ENCODE measurements at regions not wholly inside any gene's neighbourhood (a gene's known extent, or its start where the extent isn't known, plus 50 kb on each side); places are given as distances from the start of the nearest gene placed in this dataset.

- Histone ChIP-seq H3K27ac (ENCODE audit: low read length) (no peak overlapping the region), H3K36me3 (ENCODE audit: insufficient read depth, low read length) (no peaks in the 10 kb centered on the region), H3K4me2 (ENCODE audit: low read length) (no peak overlapping the region), H3K79me2 (replicated peaks; ENCODE audit: insufficient read depth, low read length) (no peaks in the 10 kb centered on the region), H3K4me3 (ENCODE audit: low read length) (no peak overlapping the region), H2AFZ (ENCODE audit: low read depth, low read length) (no peak overlapping the region), H3K27me3 (ENCODE audit: insufficient read depth, low read depth, low read length) (no peaks in the 10 kb centered on the region), H3K9ac (ENCODE audit: low read length) (no peak overlapping the region), H4K20me1 (ENCODE audit: insufficient read depth) (no peaks in the 10 kb centered on the region), H3K9me3 (ENCODE audit: low read length) (no peaks in the 10 kb centered on the region), H3F3A (ENCODE audit: insufficient read depth, low read length, poor library complexity, severe bottlenecking) (no peaks in the 10 kb centered on the region), H3K9me2 (ENCODE audit: insufficient read depth, low read length) (no peaks in the 10 kb centered on the region)
- TF ChIP-seq, protein P1, sequence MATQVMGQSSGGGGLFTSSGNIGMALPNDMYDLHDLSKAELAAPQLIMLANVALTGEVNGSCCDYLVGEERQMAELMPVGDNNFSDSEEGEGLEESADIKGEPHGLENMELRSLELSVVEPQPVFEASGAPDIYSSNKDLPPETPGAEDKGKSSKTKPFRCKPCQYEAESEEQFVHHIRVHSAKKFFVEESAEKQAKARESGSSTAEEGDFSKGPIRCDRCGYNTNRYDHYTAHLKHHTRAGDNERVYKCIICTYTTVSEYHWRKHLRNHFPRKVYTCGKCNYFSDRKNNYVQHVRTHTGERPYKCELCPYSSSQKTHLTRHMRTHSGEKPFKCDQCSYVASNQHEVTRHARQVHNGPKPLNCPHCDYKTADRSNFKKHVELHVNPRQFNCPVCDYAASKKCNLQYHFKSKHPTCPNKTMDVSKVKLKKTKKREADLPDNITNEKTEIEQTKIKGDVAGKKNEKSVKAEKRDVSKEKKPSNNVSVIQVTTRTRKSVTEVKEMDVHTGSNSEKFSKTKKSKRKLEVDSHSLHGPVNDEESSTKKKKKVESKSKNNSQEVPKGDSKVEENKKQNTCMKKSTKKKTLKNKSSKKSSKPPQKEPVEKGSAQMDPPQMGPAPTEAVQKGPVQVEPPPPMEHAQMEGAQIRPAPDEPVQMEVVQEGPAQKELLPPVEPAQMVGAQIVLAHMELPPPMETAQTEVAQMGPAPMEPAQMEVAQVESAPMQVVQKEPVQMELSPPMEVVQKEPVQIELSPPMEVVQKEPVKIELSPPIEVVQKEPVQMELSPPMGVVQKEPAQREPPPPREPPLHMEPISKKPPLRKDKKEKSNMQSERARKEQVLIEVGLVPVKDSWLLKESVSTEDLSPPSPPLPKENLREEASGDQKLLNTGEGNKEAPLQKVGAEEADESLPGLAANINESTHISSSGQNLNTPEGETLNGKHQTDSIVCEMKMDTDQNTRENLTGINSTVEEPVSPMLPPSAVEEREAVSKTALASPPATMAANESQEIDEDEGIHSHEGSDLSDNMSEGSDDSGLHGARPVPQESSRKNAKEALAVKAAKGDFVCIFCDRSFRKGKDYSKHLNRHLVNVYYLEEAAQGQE (IDR thresholded peaks at IDR 0.05; ENCODE audit: borderline replicate concordance): no peak
- TF ChIP-seq EP300 (conservative IDR thresholded peaks at IDR 0.05; ENCODE audit: poor library complexity, severe bottlenecking): no peak
- no peak for TF ChIP-seq EZH2 (IDR thresholded peaks at IDR 0.05; ENCODE audit: borderline replicate concordance, insufficient read depth, low read length, poor library complexity, severe bottlenecking)
- TF ChIP-seq POLR2AphosphoS5 (IDR thresholded peaks at IDR 0.05): no peak
- TF ChIP-seq, protein P2, sequence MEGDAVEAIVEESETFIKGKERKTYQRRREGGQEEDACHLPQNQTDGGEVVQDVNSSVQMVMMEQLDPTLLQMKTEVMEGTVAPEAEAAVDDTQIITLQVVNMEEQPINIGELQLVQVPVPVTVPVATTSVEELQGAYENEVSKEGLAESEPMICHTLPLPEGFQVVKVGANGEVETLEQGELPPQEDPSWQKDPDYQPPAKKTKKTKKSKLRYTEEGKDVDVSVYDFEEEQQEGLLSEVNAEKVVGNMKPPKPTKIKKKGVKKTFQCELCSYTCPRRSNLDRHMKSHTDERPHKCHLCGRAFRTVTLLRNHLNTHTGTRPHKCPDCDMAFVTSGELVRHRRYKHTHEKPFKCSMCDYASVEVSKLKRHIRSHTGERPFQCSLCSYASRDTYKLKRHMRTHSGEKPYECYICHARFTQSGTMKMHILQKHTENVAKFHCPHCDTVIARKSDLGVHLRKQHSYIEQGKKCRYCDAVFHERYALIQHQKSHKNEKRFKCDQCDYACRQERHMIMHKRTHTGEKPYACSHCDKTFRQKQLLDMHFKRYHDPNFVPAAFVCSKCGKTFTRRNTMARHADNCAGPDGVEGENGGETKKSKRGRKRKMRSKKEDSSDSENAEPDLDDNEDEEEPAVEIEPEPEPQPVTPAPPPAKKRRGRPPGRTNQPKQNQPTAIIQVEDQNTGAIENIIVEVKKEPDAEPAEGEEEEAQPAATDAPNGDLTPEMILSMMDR (IDR thresholded peaks at IDR 0.05; ENCODE audit: poor library complexity, severe bottlenecking): no peak
- TF ChIP-seq MXI1 (conservative IDR thresholded peaks at IDR 0.05; ENCODE audit: poor library complexity, severe bottlenecking): no peak
- no peak for TF ChIP-seq RAD21 (conservative IDR thresholded peaks at IDR 0.05)
- TF ChIP-seq SMC3 (conservative IDR thresholded peaks at IDR 0.05; ENCODE audit: poor library complexity): no peak
- TF ChIP-seq TAF1 (IDR thresholded peaks at IDR 0.05; ENCODE audit: low read depth): no peak
These were observed 75.4 kb upstream of the RCN1 start for GRCh38 chr11:32015427-32015826.

- Histone ChIP-seq H3K9ac (ENCODE audit: low read length) (no peak overlapping the region), H3K79me2 (replicated peaks; ENCODE audit: insufficient read depth, low read length) (no peaks in the 10 kb centered on the region), H3K36me3 (ENCODE audit: insufficient read depth, low read length) (no peaks in the 10 kb centered on the region), H2AFZ (ENCODE audit: low read depth, low read length) (no peak overlapping the region), H3K4me3 (ENCODE audit: low read length) (no peak overlapping the region), H3K4me2 (ENCODE audit: low read length) (no peak overlapping the region), H4K20me1 (ENCODE audit: insufficient read depth) (no peaks in the 10 kb centered on the region), H3K9me2 (ENCODE audit: insufficient read depth, low read length) (no peaks in the 10 kb centered on the region), H3K9me3 (ENCODE audit: low read length) (no peaks in the 10 kb centered on the region), H3K27me3 (ENCODE audit: insufficient read depth, low read depth, low read length) (no peaks in the 10 kb centered on the region), H3F3A (ENCODE audit: insufficient read depth, low read length, poor library complexity, severe bottlenecking) (no peaks in the 10 kb centered on the region), H3K27ac (ENCODE audit: low read length) (no peak overlapping the region)
- no peak for TF ChIP-seq POLR2AphosphoS5 (IDR thresholded peaks at IDR 0.05)
- no peak for TF ChIP-seq TAF1 (IDR thresholded peaks at IDR 0.05; ENCODE audit: low read depth)
- TF ChIP-seq, protein P2 (IDR thresholded peaks at IDR 0.05; ENCODE audit: poor library complexity, severe bottlenecking): no peak
- TF ChIP-seq EZH2 (IDR thresholded peaks at IDR 0.05; ENCODE audit: borderline replicate concordance, insufficient read depth, low read length, poor library complexity, severe bottlenecking): no peak
- no peak for TF ChIP-seq MXI1 (conservative IDR thresholded peaks at IDR 0.05; ENCODE audit: poor library complexity, severe bottlenecking)
- TF ChIP-seq, protein P1 (IDR thresholded peaks at IDR 0.05; ENCODE audit: borderline replicate concordance): no peak
- no peak for TF ChIP-seq SMC3 (conservative IDR thresholded peaks at IDR 0.05; ENCODE audit: poor library complexity)
- no peak for TF ChIP-seq RAD21 (conservative IDR thresholded peaks at IDR 0.05)
These were observed 77.3 kb upstream of the RCN1 start for GRCh38 chr11:32013603-32014002.

All from neural cell (in vitro differentiated cells).